ENCODE measurements at regions not wholly inside any gene's neighbourhood (a gene's known extent, or its start where the extent isn't known, plus 50 kb on each side); places are given as distances from the start of the nearest gene placed in this dataset.

DNA sequence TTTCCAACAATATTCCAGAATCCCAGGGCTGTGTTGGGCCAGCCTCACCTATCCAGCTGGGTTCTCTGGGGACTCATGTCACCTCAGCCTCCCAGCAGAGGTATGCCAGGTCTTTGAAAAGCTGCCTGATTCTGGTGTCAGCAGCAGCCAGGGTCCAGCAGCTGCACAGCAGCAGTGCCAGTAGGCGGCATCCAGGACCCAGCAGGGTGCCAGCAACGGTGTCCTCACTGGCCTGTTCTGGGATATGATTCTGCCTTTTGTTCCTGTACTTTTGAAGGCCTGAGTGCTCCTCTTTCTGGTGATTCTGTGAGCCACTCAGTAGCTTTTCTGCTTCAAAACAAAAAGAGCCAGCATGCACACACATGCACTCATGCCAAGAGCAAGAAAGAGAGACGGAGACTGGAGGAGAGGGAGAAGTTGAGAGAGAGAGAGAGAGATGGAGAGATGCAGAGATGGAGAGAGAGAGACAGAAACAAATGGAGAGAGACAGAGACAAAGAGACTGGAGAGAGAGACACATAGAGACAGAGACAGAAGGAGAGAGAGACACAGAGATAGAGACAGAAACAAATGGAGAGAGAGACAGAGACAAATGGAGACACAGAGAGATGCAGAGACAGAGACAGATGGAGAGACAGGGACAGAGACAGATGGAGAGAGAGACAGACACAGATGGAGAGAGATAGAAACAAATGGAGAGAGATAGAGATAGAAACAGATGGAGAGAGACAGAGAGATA, 205.7 kb downstream of the UACA start:
- Histone ChIP-seq H3K36me3 (ENCODE audit: control insufficient read depth, insufficient read depth, low read length) (no peaks in the 10 kb centered on the region), H2BK20ac (ENCODE audit: low read depth, low read length) (no peak overlapping the region), H2AK9ac (replicated peaks; ENCODE audit: low read depth, low read length, poor library complexity) (no peak overlapping the region), H3K9me1 (ENCODE audit: insufficient read depth, low read length) (peaks cover 9% of the 10 kb centered on the region), H3K56ac (ENCODE audit: extremely low read depth, insufficient read depth, low read length) (no peak overlapping the region), H3K27me3 (ENCODE audit: control insufficient read depth, insufficient read depth, low read length) (peaks cover 68% of the 10 kb centered on the region), H3K27ac (ENCODE audit: insufficient read depth, low read length) (no peak overlapping the region), H3K4me1 (ENCODE audit: control insufficient read depth, insufficient read depth, low read length) (peaks cover 11% of the 10 kb centered on the region), H2AK5ac (ENCODE audit: low read depth, low read length) (no peak overlapping the region), H3K14ac (replicated peaks; ENCODE audit: low read depth, low read length) (no peak overlapping the region), H3K79me1 (ENCODE audit: low read depth in 1 of 2, low read length in 2 of 2) (no peaks in the 10 kb centered on the region), H2AFZ (replicated peaks; ENCODE audit: low read length, poor library complexity) (no peak overlapping the region), H4K91ac (ENCODE audit: insufficient read depth, low read depth, low read length) (no peak overlapping the region), H3K4me2 (ENCODE audit: low read depth, low read length) (no peak overlapping the region), H2BK5ac (ENCODE audit: low read depth, low read length, poor library complexity, severe bottlenecking) (no peak overlapping the region), H2BK15ac (ENCODE audit: low read depth, low read length) (no peak overlapping the region), H2BK120ac (ENCODE audit: low read depth, low read length) (no peak overlapping the region), H3K9ac (ENCODE audit: low read depth, low read length) (no peak overlapping the region), H3K9me3 (ENCODE audit: control insufficient read depth, insufficient read depth, low read length) (peaks cover 2% of the 10 kb centered on the region; the same call in 1 of the 2 replicates), H3K4me3 (ENCODE audit: insufficient read depth, low read depth, low read length) (no peak overlapping the region), H3K23ac (ENCODE audit: low read depth, low read length) (no peak overlapping the region), H4K20me1 (ENCODE audit: insufficient read depth, low read length) (no peaks in the 10 kb centered on the region), H4K8ac (ENCODE audit: low read depth in 2 of 2, low read length in 2 of 2) (no peak overlapping the region), H4K5ac (ENCODE audit: low read depth, low read length) (no peak overlapping the region), H3K4ac (ENCODE audit: low read depth, low read length) (no peak overlapping the region), H3K18ac (ENCODE audit: low read depth, low read length) (no peak overlapping the region)
- TF ChIP-seq USF2 (IDR thresholded peaks at IDR 0.05; ENCODE audit: low read depth, low read length), result no peak
- TF ChIP-seq CHD1 (IDR thresholded peaks at IDR 0.05; ENCODE audit: low read depth, low read length), result no peak
- TF ChIP-seq CTCF (conservative IDR thresholded peaks at IDR 0.05; ENCODE audit: low read depth, low read length), result no peak
- no peak for TF ChIP-seq BHLHE40 (IDR thresholded peaks at IDR 0.05; ENCODE audit: low read depth, low read length)
- no peak for TF ChIP-seq POLR2A (IDR thresholded peaks at IDR 0.05; ENCODE audit: low read depth, low read length)
- no peak for TF ChIP-seq MAFK (IDR thresholded peaks at IDR 0.05; ENCODE audit: low read depth, low read length)
- no peak for TF ChIP-seq SMC3 (IDR thresholded peaks at IDR 0.05; ENCODE audit: low read depth, low read length)
- no peak for TF ChIP-seq NFE2L2 (IDR thresholded peaks at IDR 0.05; ENCODE audit: low read depth, low read length)
- no peak for TF ChIP-seq RFX5 (IDR thresholded peaks at IDR 0.05; ENCODE audit: low read depth, low read length)
- TF ChIP-seq RCOR1 (IDR thresholded peaks at IDR 0.05; ENCODE audit: insufficient replicate concordance, low read length), result no peak
- TF ChIP-seq, protein P1, sequence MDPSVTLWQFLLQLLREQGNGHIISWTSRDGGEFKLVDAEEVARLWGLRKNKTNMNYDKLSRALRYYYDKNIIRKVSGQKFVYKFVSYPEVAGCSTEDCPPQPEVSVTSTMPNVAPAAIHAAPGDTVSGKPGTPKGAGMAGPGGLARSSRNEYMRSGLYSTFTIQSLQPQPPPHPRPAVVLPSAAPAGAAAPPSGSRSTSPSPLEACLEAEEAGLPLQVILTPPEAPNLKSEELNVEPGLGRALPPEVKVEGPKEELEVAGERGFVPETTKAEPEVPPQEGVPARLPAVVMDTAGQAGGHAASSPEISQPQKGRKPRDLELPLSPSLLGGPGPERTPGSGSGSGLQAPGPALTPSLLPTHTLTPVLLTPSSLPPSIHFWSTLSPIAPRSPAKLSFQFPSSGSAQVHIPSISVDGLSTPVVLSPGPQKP (IDR thresholded peaks at IDR 0.05; ENCODE audit: borderline replicate concordance, low read depth, low read length), result no peak
- TF ChIP-seq FOS (IDR thresholded peaks at IDR 0.05; ENCODE audit: low read depth, low read length), result no peak
- TF ChIP-seq CEBPB (IDR thresholded peaks at IDR 0.05; ENCODE audit: low read depth, low read length), result no peak
- no peak for TF ChIP-seq MAZ (IDR thresholded peaks at IDR 0.05; ENCODE audit: borderline replicate concordance, low read depth, low read length)
- no peak for TF ChIP-seq MXI1 (IDR thresholded peaks at IDR 0.05; ENCODE audit: borderline replicate concordance, low read depth, low read length)
- no peak for TF ChIP-seq RAD21 (IDR thresholded peaks at IDR 0.05; ENCODE audit: low read length)
- in situ Hi-C loops (cut with MboI; ENCODE audit: low sequenced_read_pairs), result no loop called here
- WGBS, 2 experiments (ENCODE audit: extremely low coverage in 2 of 2, insufficient read length in 1 of 2), result 67% methylated on average over 1 of the region's 3 CpGs; no CpG with 5 or more reads in 1 of the 2 experiments
- dilution Hi-C loops (cut with HindIII; ENCODE audit: low sequenced_read_pairs, unreplicated experiment), result no loop called here
- ATAC-seq (ENCODE audit: low read depth), result no peak
- no peak for DNase-seq
- ChIA-PET POLR2A (ENCODE audit: unreplicated experiment) (no interaction called here), CTCF (no interaction called here)
- intact Hi-C loops (cut with micrococcal nuclease), result no loop called here
- BruUV-seq (replicated peaks), result no TSS peak
